ENCODE measurements at regions not wholly inside any gene's neighbourhood (a gene's known extent, or its start where the extent isn't known, plus 50 kb on each side); places are given as distances from the start of the nearest gene placed in this dataset.

GRCh38 chr20:60410618-60411264 lies 452.5 kb downstream of the CDH26 start:
- no peak for TF ChIP-seq CTCF (IDR thresholded peaks at IDR 0.05)
- TF ChIP-seq EP300 (IDR thresholded peaks at IDR 0.05), result no peak
- no peak for TF ChIP-seq POLR2A (IDR thresholded peaks at IDR 0.05)
